Ovary (tissue), 3 donors: ENCODE measurements at regions not wholly inside any gene's neighbourhood (a gene's known extent, or its start where the extent isn't known, plus 50 kb on each side); places are given as distances from the start of the nearest gene placed in this dataset.

Experiments
- EP300 ChIP-seq: sonication (generic); formaldehyde crosslinking; IDR thresholded peaks from one replicate; pipeline ENCODE4 v1.6.1; 2017; ENCODE audit warnings: antibody characterized with exemption
- POLR2A ChIP-seq: fragments of 450-650 bp; IDR thresholded peaks from one replicate; pipeline ENCODE4 v1.6.1; 2017; ENCODE audit warnings: antibody characterized with exemption, mild to moderate bottlenecking, moderate library complexity
- TF ChIP-seq, protein P1 (sequence below), 3 donors: fragments of 450-650 bp in 2 of 3; fragments of 200-600 bp in 1 of 3; IDR thresholded peaks; one replicate each; pipeline versions ENCODE4 v1.5.1 to v1.8.0; 2016 to 2022; ENCODE audit warnings: antibody characterized with exemption in 3 of 3, mild to moderate bottlenecking in 1 of 3
- donor health status: DM: no; HTN: no; CAD: no.

DNA sequence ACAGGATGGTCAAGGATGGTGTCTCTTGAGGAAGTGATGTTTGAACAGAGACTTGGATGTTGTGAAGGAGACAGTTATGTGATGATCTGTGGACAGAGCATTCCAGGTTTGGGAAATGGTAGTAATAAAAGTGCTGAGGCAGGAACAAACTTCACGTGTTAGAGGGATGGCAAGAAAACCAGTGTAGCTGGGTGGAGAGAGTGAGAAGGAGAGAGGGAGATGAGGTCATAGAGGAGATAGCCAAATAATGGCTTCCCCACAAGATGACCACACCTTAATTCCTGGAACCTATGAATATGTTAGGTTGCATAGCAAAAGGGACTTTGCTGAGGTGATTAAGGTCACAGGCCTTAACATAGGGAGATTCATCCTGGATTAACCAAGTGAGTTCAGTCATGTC is 75.6 kb upstream of the GPR50 start:
- TF ChIP-seq, protein P1, sequence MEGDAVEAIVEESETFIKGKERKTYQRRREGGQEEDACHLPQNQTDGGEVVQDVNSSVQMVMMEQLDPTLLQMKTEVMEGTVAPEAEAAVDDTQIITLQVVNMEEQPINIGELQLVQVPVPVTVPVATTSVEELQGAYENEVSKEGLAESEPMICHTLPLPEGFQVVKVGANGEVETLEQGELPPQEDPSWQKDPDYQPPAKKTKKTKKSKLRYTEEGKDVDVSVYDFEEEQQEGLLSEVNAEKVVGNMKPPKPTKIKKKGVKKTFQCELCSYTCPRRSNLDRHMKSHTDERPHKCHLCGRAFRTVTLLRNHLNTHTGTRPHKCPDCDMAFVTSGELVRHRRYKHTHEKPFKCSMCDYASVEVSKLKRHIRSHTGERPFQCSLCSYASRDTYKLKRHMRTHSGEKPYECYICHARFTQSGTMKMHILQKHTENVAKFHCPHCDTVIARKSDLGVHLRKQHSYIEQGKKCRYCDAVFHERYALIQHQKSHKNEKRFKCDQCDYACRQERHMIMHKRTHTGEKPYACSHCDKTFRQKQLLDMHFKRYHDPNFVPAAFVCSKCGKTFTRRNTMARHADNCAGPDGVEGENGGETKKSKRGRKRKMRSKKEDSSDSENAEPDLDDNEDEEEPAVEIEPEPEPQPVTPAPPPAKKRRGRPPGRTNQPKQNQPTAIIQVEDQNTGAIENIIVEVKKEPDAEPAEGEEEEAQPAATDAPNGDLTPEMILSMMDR (IDR thresholded peaks at IDR 0.05): no peak
- TF ChIP-seq EP300: no peak
- TF ChIP-seq POLR2A: no peak
